ENCODE measurements at regions not wholly inside any gene's neighbourhood (a gene's known extent, or its start where the extent isn't known, plus 50 kb on each side); places are given as distances from the start of the nearest gene placed in this dataset.
"Not testable (repeated sequence)": the region's sequence is repeated elsewhere in the genome, so short reads cannot be mapped to it uniquely, and the experiment has no call there.

DNA sequence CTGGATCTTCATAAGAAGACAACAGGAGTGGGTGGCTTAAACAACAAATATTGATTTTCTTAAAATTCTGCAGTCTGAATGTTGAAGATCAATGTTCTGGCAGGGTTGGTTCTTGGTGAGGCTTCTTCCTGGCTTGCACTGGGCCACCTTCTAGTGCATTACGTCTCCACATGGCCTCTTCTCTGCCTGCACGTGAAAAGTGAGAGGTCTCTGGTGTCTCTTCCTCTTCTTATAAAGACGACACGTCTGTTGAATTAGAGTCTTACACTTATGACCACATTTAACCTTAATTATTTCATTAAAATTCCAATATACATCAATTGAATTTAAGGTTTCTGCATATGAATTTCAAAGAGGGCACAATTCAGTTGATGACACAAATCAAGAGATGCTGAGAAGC is 1100.1 kb downstream of the TMEM121 start:
- TF ChIP-seq, protein P1, sequence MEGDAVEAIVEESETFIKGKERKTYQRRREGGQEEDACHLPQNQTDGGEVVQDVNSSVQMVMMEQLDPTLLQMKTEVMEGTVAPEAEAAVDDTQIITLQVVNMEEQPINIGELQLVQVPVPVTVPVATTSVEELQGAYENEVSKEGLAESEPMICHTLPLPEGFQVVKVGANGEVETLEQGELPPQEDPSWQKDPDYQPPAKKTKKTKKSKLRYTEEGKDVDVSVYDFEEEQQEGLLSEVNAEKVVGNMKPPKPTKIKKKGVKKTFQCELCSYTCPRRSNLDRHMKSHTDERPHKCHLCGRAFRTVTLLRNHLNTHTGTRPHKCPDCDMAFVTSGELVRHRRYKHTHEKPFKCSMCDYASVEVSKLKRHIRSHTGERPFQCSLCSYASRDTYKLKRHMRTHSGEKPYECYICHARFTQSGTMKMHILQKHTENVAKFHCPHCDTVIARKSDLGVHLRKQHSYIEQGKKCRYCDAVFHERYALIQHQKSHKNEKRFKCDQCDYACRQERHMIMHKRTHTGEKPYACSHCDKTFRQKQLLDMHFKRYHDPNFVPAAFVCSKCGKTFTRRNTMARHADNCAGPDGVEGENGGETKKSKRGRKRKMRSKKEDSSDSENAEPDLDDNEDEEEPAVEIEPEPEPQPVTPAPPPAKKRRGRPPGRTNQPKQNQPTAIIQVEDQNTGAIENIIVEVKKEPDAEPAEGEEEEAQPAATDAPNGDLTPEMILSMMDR (conservative IDR thresholded peaks at IDR 0.05; ENCODE audit: low read depth, low read length) = not testable (repeated sequence)
- not testable (repeated sequence) for TF ChIP-seq EZH2phosphoT487 (IDR thresholded peaks at IDR 0.05; ENCODE audit: borderline replicate concordance, low read length); EZH2 (IDR thresholded peaks at IDR 0.05; ENCODE audit: low read length, unreplicated experiment)
